ENCODE measurements at regions not wholly inside any gene's neighbourhood (a gene's known extent, or its start where the extent isn't known, plus 50 kb on each side); places are given as distances from the start of the nearest gene placed in this dataset.

- ChIA-PET POLR2A (ENCODE audit: unreplicated experiment) (no interaction called here), CTCF (no interaction called here)
- H3K9me3 ChIP-seq (ENCODE audit: low read length), result no peaks in the 10 kb centered on the region
- H2AFZ ChIP-seq (ENCODE audit: low read length), result no peak overlapping the region
- no peak overlapping the region for H3K27ac ChIP-seq (ENCODE audit: low read length)
- intact Hi-C loops (cut with micrococcal nuclease), result no loop called here
- no peak overlapping the region for H3K4me2 ChIP-seq (ENCODE audit: low read length)
- BruUV-seq (replicated peaks), result no TSS peak
- no peaks in the 10 kb centered on the region for H3K9me2 ChIP-seq (replicated peaks; ENCODE audit: low read length)
- H3K4me1 ChIP-seq (ENCODE audit: insufficient read depth, low read length), result no peaks in the 10 kb centered on the region
- no peak for DNase-seq
- no peaks in the 10 kb centered on the region for H3K79me2 ChIP-seq (ENCODE audit: low read length)
- H3K27me3 ChIP-seq (ENCODE audit: low read length), result no peaks in the 10 kb centered on the region
- ATAC-seq, result no peak
- H4K20me1 ChIP-seq (ENCODE audit: low read length), result no peaks in the 10 kb centered on the region
- TF ChIP-seq EZH2 (IDR thresholded peaks at IDR 0.05; ENCODE audit: low read length, unreplicated experiment) (no peak), EZH2phosphoT487 (IDR thresholded peaks at IDR 0.05; ENCODE audit: borderline replicate concordance, low read length) (no peak), CTCF (conservative IDR thresholded peaks at IDR 0.05; ENCODE audit: low read depth, low read length) (no peak)
- H3K9ac ChIP-seq (ENCODE audit: low read length), result no peak overlapping the region
- H3F3A ChIP-seq (ENCODE audit: low read length, unreplicated experiment), result no peaks in the 10 kb centered on the region
- no peaks in the 10 kb centered on the region for H3K36me3 ChIP-seq (ENCODE audit: low read depth, low read length)
- H3K4me3 ChIP-seq (ENCODE audit: low read length), result no peak overlapping the region
These were observed 248.0 kb downstream of the TTLL2 start for GRCh38 chr6:167572841-167573271.

GRCh38 chr6:167573461-167574215 is 248.8 kb downstream of the TTLL2 start:
- DNase-seq (no peak), ATAC-seq (no peak)
- Histone ChIP-seq H3K9me2 (replicated peaks; ENCODE audit: low read length) (no peaks in the 10 kb centered on the region), H4K20me1 (ENCODE audit: low read length) (no peaks in the 10 kb centered on the region), H3K27me3 (ENCODE audit: low read length) (no peaks in the 10 kb centered on the region), H3K27ac (ENCODE audit: low read length) (no peak overlapping the region), H3K4me3 (ENCODE audit: low read length) (no peak overlapping the region), H3K79me2 (ENCODE audit: low read length) (no peaks in the 10 kb centered on the region), H3K9ac (ENCODE audit: low read length) (no peak overlapping the region), H3K4me1 (ENCODE audit: insufficient read depth, low read length) (no peaks in the 10 kb centered on the region), H3K36me3 (ENCODE audit: low read depth, low read length) (no peaks in the 10 kb centered on the region), H2AFZ (ENCODE audit: low read length) (no peak overlapping the region), H3F3A (ENCODE audit: low read length, unreplicated experiment) (no peaks in the 10 kb centered on the region), H3K9me3 (ENCODE audit: low read length) (no peaks in the 10 kb centered on the region), H3K4me2 (ENCODE audit: low read length) (no peak overlapping the region)
- CTCF ChIA-PET, result no interaction called here
- no TSS peak for BruUV-seq (replicated peaks)
- TF ChIP-seq CTCF (conservative IDR thresholded peaks at IDR 0.05; ENCODE audit: low read depth, low read length) (no peak), EZH2 (IDR thresholded peaks at IDR 0.05; ENCODE audit: low read length, unreplicated experiment) (no peak), EZH2phosphoT487 (IDR thresholded peaks at IDR 0.05; ENCODE audit: borderline replicate concordance, low read length) (no peak)
- intact Hi-C loops (cut with micrococcal nuclease), result no loop called here
- POLR2A ChIA-PET (ENCODE audit: unreplicated experiment), result no interaction called here

- no peaks in the 10 kb centered on the region for H4K20me1 ChIP-seq (ENCODE audit: low read length)
- TF ChIP-seq CTCF (conservative IDR thresholded peaks at IDR 0.05; ENCODE audit: low read depth, low read length), result no peak
- TF ChIP-seq EZH2 (IDR thresholded peaks at IDR 0.05; ENCODE audit: low read length, unreplicated experiment), result no peak
- no peak for TF ChIP-seq EZH2phosphoT487 (IDR thresholded peaks at IDR 0.05; ENCODE audit: borderline replicate concordance, low read length)
- no peak overlapping the region for H3K4me2 ChIP-seq (ENCODE audit: low read length)
- CTCF ChIA-PET, result no interaction called here
- no peaks in the 10 kb centered on the region for H3K9me2 ChIP-seq (replicated peaks; ENCODE audit: low read length)
- H3K36me3 ChIP-seq (ENCODE audit: low read depth, low read length), result no peaks in the 10 kb centered on the region
- POLR2A ChIA-PET (ENCODE audit: unreplicated experiment), result no interaction called here
- H3K4me1 ChIP-seq (ENCODE audit: insufficient read depth, low read length), result no peaks in the 10 kb centered on the region
- no peak for ATAC-seq
- no peaks in the 10 kb centered on the region for H3K79me2 ChIP-seq (ENCODE audit: low read length)
- H3K9ac ChIP-seq (ENCODE audit: low read length), result no peak overlapping the region
- intact Hi-C loops (cut with micrococcal nuclease), result no loop called here
- no peak for DNase-seq
- no peak overlapping the region for H3K4me3 ChIP-seq (ENCODE audit: low read length)
- no peak overlapping the region for H2AFZ ChIP-seq (ENCODE audit: low read length)
- no peaks in the 10 kb centered on the region for H3F3A ChIP-seq (ENCODE audit: low read length, unreplicated experiment)
- H3K9me3 ChIP-seq (ENCODE audit: low read length), result no peaks in the 10 kb centered on the region
- no peaks in the 10 kb centered on the region for H3K27me3 ChIP-seq (ENCODE audit: low read length)
- no peak overlapping the region for H3K27ac ChIP-seq (ENCODE audit: low read length)
- BruUV-seq (replicated peaks), result no TSS peak
These were observed 249.7 kb downstream of the TTLL2 start for GRCh38 chr6:167574431-167575151.
